CD4-positive, alpha-beta T cell treated with Interleukin-4 for 4 hours (primary cell): ENCODE measurements at regions not wholly inside any gene's neighbourhood (a gene's known extent, or its start where the extent isn't known, plus 50 kb on each side); places are given as distances from the start of the nearest gene placed in this dataset.
"Not testable (repeated sequence)": the region's sequence is repeated elsewhere in the genome, so short reads cannot be mapped to it uniquely, and the experiment has no call there.

ENCODE experiments used
- DNase-seq: peaks from one replicate; pipeline ENCODE4 v3.0.0-alpha.2; 2020

- DNase-seq: no peak
These were observed 127.7 kb upstream of the EPHA3 start for GRCh38 chr3:88979760-88980159.

- no peak for DNase-seq
These were observed 124.0 kb upstream of the EPHA3 start for GRCh38 chr3:88983458-88983857.

- no peak for DNase-seq
These were observed 123.2 kb upstream of the EPHA3 start for GRCh38 chr3:88984256-88984655.

- no peak for DNase-seq
These were observed 122.6 kb upstream of the EPHA3 start for GRCh38 chr3:88984832-88985231.

- DNase-seq: no peak
These were observed 121.9 kb upstream of the EPHA3 start for GRCh38 chr3:88985491-88985890.

- DNase-seq: no peak
These were observed 120.6 kb upstream of the EPHA3 start for GRCh38 chr3:88986834-88987233.

- DNase-seq: no peak
These were observed 119.6 kb upstream of the EPHA3 start for GRCh38 chr3:88987776-88988175.

- no peak for DNase-seq
These were observed 118.5 kb upstream of the EPHA3 start for GRCh38 chr3:88988906-88989305.

- no peak for DNase-seq
These were observed 115.9 kb upstream of the EPHA3 start for GRCh38 chr3:88991496-88991895.

- DNase-seq: no peak
These were observed 110.7 kb upstream of the EPHA3 start for GRCh38 chr3:88996691-88997090.

GRCh38 chr3:88997260-88997659 is 110.2 kb upstream of the EPHA3 start:
- no peak for DNase-seq

- no peak for DNase-seq
These were observed 106.5 kb upstream of the EPHA3 start for GRCh38 chr3:89000886-89001285.

GRCh38 chr3:89002191-89002590 is 105.2 kb upstream of the EPHA3 start:
- DNase-seq: no peak

- DNase-seq: no peak
These were observed 93.9 kb upstream of the EPHA3 start for GRCh38 chr3:89013536-89013935.

GRCh38 chr3:89017531-89017930 is 89.9 kb upstream of the EPHA3 start:
- DNase-seq: no peak

GRCh38 chr3:89025185-89025584 is 82.2 kb upstream of the EPHA3 start:
- no peak for DNase-seq

GRCh38 chr3:89032346-89033013 is 74.9 kb upstream of the EPHA3 start:
- no peak for DNase-seq

- DNase-seq: not testable (repeated sequence)
These were observed 72.7 kb upstream of the EPHA3 start for GRCh38 chr3:89034723-89035122.

- no peak for DNase-seq
These were observed 68.6 kb upstream of the EPHA3 start for GRCh38 chr3:89038869-89039268.

- DNase-seq: no peak
These were observed 65.1 kb upstream of the EPHA3 start for GRCh38 chr3:89042236-89042835.

- no peak for DNase-seq
These were observed 64.0 kb upstream of the EPHA3 start for GRCh38 chr3:89043406-89043932.

- no peak for DNase-seq
These were observed 60.8 kb upstream of the EPHA3 start for GRCh38 chr3:89046661-89047060.

- no peak for DNase-seq
These were observed 58.3 kb upstream of the EPHA3 start for GRCh38 chr3:89049119-89049518.

- DNase-seq: no peak
These were observed 55.0 kb upstream of the EPHA3 start for GRCh38 chr3:89052386-89052785.

- no peak for DNase-seq
These were observed 50.0 kb upstream of the EPHA3 start for GRCh38 chr3:89057398-89057797.
